ELR (cell line): ENCODE measurements at regions not wholly inside any gene's neighbourhood (a gene's known extent, or its start where the extent isn't known, plus 50 kb on each side); places are given as distances from the start of the nearest gene placed in this dataset.
A peak's percentile ranks its signal among the peaks of the same experiment; 100 is the strongest.
"Not testable (repeated sequence)": the region's sequence is repeated elsewhere in the genome, so short reads cannot be mapped to it uniquely, and the experiment has no call there.

Experiments used
- DNase-seq: peaks from one replicate; pipeline ENCODE4 v3.0.0-alpha.2; 2015; ENCODE audit warnings: low read depth

DNA sequence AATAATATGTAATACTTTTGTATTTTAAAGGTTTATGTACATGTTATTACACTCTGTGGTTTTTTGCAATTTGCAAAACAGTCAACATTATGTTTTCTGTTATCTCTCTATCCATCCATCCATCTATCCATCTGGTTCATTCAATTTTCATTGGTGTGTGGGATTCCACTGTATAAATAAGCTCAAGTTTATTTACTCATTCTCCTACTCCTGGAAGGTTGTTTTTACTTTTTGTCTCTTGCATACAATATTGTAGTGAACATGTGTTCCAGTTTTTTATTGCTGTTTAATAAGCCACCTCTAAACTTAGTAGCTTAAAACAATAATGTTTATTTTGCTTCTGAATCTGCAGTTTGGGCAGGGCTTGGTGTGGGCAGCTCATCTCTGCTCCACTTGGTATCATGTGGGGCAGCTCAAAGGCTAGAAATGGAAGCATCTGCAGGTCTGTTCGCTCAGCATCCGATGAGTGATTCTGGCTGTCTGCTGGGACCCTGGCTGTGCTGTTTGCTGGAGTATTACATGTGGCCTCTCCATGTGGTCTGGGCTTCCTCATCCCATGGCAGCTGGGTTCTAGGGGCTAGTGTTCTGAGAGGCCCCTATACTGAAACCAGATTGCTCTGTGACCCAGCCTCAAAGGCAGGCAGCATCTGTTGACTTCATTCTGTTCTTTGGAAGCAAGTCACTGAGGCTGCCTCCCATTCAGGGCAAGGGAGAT, 98.8 kb downstream of the SLC25A47 start:
- DNase-seq, result no peak

DNA sequence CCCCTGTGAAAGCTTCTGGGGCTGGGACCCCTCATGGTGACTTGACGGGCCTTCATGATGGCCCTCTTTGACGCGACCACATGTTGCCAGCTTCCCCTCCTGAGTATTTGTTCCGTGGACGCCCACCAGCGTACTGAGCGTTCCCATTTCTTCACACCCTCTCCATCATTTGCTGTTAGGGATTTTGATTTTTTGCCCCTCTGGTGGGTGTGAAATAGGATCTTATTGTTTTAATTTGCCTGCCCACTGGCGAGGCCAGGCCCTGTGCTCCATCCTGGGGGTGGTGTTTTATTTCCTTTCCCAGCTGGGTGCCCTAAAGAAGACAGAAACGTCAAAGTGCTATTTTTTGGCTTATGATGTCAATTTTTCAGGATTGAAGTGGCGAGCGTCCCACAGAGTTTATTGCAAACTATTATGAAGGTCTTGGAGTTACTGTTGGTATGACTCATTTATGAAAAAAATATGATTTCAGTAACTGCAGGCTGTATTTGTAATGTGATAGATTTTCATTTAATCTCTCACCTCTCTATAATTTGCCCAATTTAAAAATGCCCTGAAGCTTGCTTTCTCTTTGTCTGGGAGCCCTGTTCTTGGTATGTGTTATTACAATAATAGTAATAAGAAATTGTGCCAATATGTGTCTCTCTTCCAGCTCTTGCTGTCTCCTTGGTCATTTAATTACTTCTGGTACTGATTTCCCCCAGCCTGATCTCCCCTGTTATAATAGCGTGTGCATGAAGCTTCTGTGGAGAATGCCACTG, 99.6 kb downstream of the SLC25A47 start:
- no peak for DNase-seq

DNA sequence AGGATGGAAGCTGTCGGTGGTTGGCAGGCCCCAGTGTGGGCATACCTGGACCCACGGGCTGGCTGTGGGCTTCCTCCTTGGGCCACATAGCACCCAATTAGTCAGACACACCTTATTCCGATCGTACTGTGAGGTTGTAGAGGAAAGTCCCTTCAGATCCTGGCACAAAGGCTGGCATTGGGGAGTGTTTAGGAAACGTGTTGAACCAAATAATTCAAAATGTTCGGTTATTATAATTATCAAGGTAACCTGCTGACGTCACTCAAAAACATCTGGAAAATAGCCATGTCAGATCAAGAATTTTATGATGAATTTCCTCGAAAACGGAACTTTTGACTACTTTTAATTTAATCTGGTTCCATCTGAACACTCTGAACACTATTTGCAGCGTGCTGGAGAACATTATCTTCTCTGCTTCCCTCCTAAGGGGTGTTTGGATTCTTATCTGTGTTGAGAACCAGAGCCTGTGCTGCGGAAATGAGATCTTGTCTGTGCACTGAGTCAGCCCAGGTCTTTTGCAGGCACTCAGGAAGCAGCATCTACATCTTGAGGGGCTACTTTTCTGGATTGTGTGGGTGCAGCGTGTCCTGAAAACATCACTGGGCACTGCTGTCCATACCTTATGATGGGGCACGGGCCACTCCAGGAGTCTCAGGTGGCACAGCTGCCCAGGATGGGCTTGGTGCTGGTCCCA, 100.3 kb downstream of the SLC25A47 start:
- DNase-seq, result no peak

DNA sequence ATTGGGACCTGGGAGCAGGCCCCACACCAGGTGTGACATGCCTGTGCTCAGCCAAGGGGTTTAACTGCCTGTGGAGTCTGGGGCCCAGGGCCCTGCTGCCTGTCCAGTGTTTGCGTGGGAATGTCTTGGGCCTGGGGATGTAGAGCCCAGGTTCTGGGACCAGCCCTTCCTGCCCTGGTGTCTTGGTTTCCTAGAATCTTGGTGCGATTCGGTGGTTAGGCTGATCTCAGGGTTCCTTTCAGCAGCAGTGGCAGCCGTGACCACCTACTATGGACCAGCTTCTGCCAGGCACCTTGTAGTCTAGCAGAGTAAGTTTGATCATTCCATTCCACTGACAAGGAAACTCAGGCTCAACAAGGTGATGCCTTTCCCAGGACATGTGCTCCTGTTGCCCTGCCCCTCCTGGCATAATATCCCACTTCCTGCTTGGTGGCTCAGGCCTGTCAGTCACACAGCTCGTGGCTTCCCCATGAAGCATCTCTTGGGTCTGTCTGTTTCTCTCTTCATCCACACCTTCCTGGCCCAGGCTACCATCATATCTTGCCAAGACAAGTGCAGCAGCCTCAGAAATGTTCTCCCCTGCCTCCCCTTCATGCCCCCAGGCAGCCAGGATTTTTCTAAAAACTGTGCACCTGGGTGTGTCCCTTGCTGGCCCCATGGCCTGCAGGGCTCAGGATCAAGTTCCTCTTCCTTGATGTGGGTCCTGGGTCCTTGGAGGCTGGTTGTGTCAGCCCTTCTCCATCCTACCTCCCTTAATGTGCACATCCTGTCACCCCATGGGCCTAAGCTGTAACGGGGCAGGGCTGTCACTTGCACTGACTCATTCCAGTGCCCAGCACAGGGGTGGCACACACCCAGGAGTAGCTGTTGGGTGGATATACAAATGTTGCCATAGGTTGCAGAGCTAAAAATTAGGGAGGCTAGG, 101.6 kb downstream of the SLC25A47 start:
- DNase-seq, result peak; percentile 19

DNA sequence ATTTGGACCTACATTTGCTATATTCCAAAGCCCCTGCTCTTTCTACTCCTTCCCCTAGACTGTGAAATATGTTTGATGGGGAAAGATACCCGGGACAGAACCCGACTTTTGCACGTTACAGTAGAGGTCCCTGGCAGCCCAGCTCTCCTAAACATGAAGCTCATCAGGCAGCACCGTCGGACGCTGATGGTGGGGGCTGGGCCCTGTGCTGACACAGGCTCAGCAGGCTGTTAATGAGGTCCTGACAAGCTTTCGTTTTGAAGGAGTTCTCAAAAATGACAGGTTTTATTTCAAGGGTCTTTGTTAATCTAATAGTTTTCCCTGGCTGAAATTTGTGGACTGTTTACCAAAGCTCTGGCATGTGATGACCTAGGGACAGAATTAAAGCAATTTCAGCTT, 102.3 kb downstream of the SLC25A47 start:
- DNase-seq, result no peak

DNA sequence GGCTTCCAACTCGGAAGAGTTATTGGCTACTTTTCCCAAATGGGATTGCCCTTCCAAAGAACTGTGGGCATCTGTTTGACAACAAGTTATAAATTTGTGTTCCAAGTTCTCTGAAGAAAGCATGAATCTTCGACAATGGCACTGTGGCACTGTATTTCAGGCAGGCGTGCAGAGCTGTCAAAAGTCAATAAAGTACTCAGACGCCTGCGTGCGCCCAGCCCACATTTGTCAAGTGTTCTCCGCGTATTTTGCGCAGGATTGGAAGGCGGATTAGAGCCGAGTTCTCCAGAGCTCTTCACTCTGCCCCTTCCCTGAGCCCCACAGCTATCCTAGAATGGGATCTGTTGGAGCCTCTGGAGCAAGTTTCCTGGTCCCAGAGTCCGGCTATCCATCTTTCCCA, 103.2 kb downstream of the SLC25A47 start:
- DNase-seq, result no peak

DNA sequence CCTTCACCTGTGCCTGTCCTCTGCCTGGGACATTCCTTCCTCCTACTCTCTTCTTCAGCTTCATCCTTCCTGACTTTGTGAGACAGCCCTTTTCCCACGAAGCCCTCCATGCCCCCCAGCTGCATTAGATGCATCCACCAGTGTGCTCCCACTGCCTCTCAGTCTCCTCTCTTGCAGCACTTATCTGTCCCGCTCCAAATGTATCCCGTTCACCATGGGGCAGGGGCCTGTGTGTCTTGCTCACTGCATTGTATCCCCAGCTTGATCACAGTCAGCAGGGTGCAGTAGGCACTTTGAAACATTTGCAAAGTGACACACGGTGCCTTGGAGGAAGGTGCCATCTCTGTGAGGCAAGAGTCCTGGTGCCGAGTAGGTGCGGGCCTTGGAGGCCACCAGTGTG, 104.0 kb downstream of the SLC25A47 start:
- no peak for DNase-seq

DNA sequence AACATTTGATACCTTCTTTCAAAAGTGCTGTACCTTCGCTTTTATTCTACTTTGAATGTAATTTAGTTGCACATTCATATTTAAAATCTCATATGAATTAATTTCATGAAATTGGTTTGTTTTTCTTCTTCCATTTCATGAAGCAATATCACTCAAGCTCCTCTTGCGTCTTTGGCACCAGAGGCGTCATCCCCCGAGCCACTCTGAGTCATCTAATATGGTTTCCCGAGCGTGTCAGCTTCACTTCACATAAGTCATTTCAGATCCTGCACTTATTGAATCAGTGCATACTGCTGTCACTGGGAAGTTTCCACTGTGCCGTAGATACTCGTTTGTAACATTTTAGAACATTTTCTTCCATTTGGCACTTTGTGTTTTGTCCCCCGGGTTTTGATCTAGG, 105.6 kb downstream of the SLC25A47 start:
- peak; percentile 72 for DNase-seq

DNA sequence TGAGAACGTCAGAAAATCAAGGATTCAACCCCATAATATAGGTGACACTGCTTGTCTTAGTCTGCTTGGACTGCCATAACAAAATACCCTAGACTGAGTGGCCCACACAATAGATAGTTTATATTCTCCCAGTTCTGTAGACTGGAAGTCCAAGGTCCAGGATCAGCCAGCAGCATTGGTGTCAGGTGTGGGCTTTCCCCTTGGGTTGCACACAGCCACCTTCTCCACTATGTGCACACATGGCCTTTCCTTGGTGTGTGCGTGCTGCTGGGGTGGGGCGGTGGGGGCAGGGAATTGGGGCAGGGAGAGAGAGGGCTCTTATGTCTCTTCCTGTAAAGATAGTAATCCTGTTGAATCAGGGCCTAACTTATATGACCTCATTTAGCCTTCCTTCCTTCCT, 106.4 kb downstream of the SLC25A47 start:
- DNase-seq, result no peak

DNA sequence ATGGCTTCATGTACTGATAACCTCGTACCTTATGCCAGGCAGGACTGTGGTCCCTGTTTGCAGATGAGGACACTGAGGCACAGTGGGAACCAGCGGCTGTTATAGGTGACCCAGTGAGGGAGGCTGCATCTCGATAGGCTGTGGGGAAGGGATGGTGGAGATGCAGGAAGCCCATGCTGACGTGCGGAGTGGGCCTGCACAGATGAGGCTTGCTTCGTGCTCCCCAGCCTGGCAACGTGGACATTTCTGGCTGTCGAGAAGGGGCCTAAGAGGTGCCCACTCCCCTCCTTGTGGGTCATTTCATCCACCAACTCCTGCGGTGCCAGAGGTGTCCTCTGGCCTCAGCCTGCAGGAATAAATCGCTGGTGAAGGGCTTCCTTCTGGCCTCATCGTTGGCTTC, 107.4 kb downstream of the SLC25A47 start:
- DNase-seq, result no peak

DNA sequence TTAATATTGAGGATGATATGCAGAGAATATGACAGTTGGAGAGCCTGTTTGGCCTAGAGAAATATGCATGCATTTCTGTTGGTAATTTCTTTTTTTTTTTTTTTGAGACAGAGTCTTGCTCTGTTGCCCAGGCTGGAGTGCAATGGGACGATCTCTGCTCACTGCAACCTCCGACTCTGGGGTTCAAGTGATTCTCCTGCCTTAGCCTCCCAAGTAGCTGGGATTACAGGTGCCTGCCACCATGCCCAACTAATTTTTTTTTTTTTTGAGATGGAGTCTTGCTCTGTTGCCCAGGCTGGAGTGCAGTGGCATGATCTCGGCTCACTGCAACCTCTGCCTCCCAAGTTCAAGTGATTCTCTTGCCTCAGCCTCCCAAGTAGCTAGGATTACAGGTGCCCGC, 108.3 kb downstream of the SLC25A47 start:
- DNase-seq, result not testable (repeated sequence)

DNA sequence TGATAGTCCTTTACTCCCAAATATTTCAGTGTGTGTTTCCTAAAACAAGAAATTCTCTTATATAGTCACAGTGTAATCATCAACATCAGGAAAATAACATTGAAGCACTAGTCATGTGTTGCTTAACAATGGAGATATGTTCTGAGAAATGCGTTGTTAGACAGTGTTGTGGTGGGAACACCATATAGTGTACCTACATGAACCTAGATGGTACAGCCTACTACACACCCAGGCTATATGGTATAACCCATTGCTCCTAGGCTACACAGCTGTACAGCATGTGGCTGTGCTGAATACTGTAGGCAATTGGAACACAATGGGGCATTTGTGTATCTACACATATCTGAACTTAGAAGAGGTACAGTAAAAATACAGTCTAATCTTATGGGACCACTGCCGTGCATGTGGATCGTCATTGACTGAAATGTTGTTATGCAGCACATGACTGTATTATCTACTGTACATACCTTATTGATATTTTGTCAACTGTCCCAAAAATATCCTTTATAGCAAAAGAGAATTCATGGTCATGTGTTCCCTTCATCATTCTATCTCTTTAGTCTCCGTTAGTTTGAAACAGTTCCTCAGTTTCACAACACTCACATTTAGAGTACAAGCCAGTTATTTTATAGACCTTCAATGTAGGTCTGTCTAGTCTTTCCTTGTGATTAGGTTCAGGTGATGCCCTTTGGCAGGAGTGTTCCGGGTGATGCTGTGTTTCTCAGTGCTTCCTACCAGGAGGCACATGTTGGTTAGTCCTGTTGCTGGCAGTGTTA, 109.7 kb downstream of the SLC25A47 start:
- DNase-seq, result no peak

DNA sequence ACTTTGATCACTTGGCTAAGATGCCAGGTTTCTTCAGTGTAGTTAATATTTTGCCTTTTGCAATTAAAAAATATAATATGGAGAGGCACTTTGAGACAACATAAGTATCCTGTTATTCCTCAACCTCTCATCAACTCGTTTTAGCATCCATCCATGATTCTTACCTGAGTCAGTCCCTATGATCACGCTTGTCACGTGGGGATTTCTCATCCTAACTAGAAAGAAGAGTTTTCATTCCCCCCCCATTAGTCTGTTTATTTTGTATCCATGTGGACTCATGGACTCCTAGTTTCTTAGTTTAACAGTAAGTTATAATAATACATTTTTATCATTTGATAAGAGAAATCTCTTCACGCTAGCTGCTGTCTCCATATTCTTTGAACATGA, 110.3 kb downstream of the SLC25A47 start:
- no peak for DNase-seq

DNA sequence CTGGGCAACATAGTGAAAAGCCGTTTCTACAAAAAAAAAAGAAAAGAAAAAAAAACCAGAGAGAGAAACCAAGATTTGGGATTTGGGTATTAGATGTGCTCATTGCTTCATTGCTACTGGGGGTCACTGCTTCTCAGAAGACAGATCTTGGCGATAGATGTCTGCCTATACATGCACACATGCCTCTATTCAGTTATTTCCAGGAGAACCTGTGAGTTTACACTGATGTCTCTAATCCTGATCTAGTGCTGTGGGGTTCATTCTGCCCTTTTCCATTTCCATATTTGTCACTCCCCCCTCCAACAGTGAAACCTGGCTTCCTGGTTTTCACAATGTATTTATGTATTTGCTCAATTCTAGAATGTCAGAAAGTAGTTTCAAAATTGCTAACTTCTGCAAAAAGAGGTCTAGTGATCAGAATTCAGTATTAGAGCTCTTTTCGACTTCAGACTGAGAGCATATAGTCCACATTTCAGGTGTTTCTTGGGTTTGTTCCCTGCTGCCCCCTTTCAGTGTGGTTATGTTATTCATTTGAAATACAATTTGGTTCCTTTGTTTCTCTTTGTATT, 111.0 kb downstream of the SLC25A47 start:
- no peak for DNase-seq

DNA sequence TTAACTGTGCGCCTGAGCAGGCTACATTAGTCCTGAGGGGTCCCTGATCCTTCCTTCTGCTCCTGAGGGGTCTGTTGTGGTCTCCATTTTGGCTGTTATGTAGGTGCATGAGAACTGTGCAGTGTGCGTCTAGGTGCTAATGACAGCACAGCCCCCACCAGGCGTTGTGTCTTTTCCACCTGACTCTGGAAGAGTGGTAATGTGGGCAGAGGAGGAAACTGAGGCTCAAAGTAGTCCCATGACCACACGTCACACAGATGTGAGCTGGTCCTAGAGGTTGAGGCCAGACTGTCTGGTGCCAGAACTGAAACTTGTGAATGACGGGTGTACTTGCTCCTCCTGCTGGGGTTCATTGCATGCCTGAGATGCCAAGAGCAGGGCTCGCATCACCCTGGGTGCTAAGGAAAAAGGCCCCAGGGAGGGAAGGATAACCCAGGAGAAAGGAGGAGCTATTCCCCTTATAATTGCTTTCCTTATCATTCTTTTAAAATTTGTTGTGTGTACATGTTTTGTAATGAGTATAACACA, 111.8 kb downstream of the SLC25A47 start:
- DNase-seq, result peak; percentile 44

DNA sequence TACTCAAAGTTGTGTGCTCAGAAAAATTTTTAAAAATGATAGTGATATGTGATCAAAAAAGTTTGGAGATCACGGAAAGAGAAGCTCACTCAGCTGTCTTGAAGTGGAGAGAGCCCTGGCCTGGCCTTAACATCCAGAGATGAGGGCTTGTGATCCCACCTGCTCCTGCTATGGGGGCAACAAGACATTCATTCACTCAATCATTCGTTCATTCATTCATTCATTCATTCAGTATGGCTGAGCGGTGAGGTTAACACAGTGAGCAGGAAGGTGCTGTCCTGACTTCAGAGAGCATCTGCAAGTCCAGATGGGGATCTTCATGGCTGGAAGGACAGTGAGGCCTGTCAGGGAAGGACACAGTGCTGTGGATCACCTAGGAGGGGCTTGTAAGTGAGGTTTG, 112.3 kb downstream of the SLC25A47 start:
- DNase-seq, result no peak

DNA sequence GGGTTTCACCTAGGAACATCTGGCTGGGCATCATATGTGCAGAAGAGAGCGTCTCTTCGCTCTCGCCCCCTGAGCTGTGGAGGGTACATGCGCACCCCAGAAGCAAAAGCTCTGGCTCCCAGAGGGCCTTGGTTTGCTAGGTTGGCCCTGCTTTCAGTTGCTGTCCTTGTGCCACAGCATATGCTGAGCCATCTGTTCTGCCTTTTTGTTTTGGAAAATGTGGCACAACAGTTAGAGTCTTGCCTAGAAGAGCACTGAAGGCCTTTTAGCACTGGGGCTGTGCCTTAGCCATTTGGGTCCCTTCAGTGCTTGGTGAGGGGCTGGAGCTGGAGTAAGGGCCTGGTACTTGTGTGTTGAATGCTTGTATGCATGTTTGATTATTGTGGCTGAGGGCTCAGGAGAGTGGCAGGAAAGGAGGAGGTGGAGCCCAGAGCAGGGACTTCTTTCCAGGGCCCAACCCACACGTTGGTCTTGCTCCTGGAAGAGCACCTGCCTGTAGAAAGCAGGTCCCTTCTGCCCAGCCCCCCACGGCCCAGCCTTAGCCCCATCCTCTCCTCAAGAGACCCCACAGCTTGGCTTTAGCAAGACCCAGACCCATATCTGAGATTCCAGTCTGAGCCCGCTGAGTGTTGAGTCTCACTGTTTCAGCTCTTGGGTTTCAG, 113.7 kb downstream of the SLC25A47 start:
- DNase-seq, result no peak

DNA sequence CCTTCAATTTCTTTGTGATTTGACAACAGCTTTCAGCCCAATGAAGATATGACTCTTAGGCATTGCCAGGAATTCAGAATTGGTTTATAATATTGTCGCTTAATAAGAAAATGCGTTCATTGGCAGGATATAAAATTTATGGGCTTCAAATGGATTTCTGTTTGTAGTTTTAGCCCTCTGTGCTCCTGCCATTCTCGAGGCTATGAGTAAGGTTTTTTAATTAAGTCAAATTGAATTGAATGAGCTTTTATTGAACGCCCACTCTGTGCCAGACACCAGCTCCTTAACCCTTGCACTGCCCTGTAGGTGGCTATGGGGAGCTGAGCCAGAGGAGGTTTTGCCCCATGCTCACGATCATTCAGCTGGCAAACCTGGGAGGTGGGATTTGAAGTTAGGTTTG, 115.1 kb downstream of the SLC25A47 start:
- no peak for DNase-seq

DNA sequence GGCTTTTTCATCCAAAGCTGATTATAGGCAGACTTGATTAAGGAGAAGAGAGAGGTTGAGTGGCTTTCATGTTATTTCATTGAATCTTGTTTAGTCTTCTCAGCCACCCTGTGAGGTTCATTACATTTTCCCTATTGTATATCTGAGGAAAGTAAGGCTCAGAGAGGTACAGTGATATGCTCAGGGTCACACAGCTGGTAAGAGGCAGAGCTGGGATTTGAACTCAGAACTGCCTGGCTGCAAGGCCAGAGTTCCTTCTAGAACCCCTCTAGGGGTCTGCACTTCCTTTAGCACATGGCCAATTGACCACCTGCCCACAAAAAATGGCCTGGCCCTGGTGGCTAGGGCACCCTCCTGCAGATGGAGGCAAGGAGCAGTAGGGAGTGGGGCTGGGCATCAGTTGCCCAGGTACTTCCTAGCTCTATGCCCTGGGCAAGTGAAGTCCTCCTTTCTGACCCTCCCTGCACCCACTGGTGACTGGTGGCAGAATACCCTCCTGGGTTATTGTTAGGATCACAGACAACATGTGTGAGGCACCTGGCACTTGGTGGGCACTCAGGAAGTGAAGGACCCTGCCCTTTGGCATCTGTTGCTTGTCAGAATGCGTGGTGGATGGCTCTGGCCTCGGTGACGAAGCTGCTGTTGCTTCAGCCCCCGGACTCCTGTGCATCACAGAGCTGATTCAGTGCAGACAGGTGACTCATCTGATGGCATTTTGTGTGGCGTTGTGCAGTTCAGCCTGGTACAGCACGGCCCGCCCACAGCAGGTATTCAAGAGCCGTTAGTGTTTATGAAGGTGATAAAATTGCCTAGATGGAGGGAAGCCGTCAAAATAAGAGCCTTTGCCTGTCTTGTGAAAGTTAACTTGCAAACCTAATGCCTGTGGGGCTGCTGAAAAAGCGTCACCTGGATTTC, 115.8 kb downstream of the SLC25A47 start:
- peak; percentile 94 for DNase-seq
